SH-SY5Y (cell line): ENCODE measurements at regions not wholly inside any gene's neighbourhood (a gene's known extent, or its start where the extent isn't known, plus 50 kb on each side); places are given as distances from the start of the nearest gene placed in this dataset.

Experiments
- GATA2 ChIP-seq: IDR thresholded peaks from 2 replicates; pipeline ENCODE4 v1.6.1; 2011; ENCODE audit warnings: mild to moderate bottlenecking, low read depth, low read length
- GATA3 ChIP-seq: IDR thresholded peaks from 2 replicates; pipeline ENCODE4 v1.6.1; 2011; ENCODE audit warnings: low read depth, mild to moderate bottlenecking, low read length, moderate library complexity

- no peak for TF ChIP-seq GATA3
- no peak for TF ChIP-seq GATA2
Measured at GRCh38 chr20:51182571-51182970, 159.7 kb upstream of the KCNG1 start.
